ENCODE measurements at regions not wholly inside any gene's neighbourhood (a gene's known extent, or its start where the extent isn't known, plus 50 kb on each side); places are given as distances from the start of the nearest gene placed in this dataset.

- H3K27me3 Mint-ChIP-seq (ENCODE audit: low read depth): no peaks in the 10 kb centered on the region
- no peak for TF ChIP-seq CTCF (conservative IDR thresholded peaks at IDR 0.05)
- no CpG with 5 or more reads among the region's 11 CpGs for WGBS (ENCODE audit: extremely low coverage, insufficient read length, low lambda C conversion rate)
These were observed 336.2 kb downstream of the TXNL1 start for GRCh38 chr18:56302156-56302555.

More at GRCh38 chr18:56302156-56302555, 336.2 kb downstream of the TXNL1 start:
- H2AK5ac ChIP-seq (ENCODE audit: insufficient read length, low read length): no peak overlapping the region
- no peak overlapping the region for H3K23ac ChIP-seq (ENCODE audit: insufficient read length, low read depth, low read length)
- peaks cover 6 to 12% of the 10 kb centered on the region in 2 experiments for H3K4me1 Mint-ChIP-seq
- H3K9ac ChIP-seq (ENCODE audit: extremely low read depth, insufficient read length, low read length): no peak overlapping the region
- H3K4me3 Mint-ChIP-seq: no peak overlapping the region
- no peak overlapping the region for H3K4ac ChIP-seq (ENCODE audit: low read depth, low read length)
- H2BK15ac ChIP-seq (ENCODE audit: low read depth, low read length): no peak overlapping the region
- H3K27ac ChIP-seq (ENCODE audit: insufficient read length, low read depth, low read length): no peak overlapping the region
- no peaks in the 10 kb centered on the region for H3K36me3 Mint-ChIP-seq (ENCODE audit: insufficient read depth in 1 of 3, low read depth in 3 of 3)
- H2BK120ac ChIP-seq (ENCODE audit: low read depth, low read length, poor library complexity, severe bottlenecking): no peak overlapping the region
- no peak overlapping the region for H3K56ac ChIP-seq (ENCODE audit: insufficient read length, low read depth, low read length)
- no peak overlapping the region for H2AFZ ChIP-seq (ENCODE audit: low read length)
- no peaks in the 10 kb centered on the region for H3K23me2 ChIP-seq (ENCODE audit: insufficient read length, low read depth, low read length, poor library complexity, severe bottlenecking)
- no peaks in the 10 kb centered on the region for H3K79me1 ChIP-seq (ENCODE audit: insufficient read depth, low read depth, low read length, poor library complexity, severe bottlenecking)
- H3K79me2 ChIP-seq (ENCODE audit: insufficient read depth, low read length): no peaks in the 10 kb centered on the region
- H3K14ac ChIP-seq (ENCODE audit: insufficient read depth, low read length): no peak overlapping the region
- no peak overlapping the region for H4K91ac ChIP-seq (ENCODE audit: insufficient read length, low read depth, low read length)
- H4K5ac ChIP-seq (ENCODE audit: insufficient read length, low read depth, low read length): no peak overlapping the region
- DNase-seq: no peak
- H3K27me3 ChIP-seq (ENCODE audit: insufficient read depth, low read length): no peaks in the 10 kb centered on the region
- no peak overlapping the region for H3K18ac ChIP-seq (ENCODE audit: insufficient read length, low read depth, low read length)
- no peak overlapping the region for H4K8ac ChIP-seq (replicated peaks; ENCODE audit: insufficient read length, low read depth, low read length)
- H3K4me1 ChIP-seq (ENCODE audit: insufficient read depth, low read length): peaks cover 4% of the 10 kb centered on the region; the same call in 1 of the 2 replicates
- H4K20me1 ChIP-seq (ENCODE audit: control insufficient read depth, insufficient read depth, insufficient read length): no peaks in the 10 kb centered on the region
- no peak overlapping the region for H2BK20ac ChIP-seq (ENCODE audit: low read depth, low read length, poor library complexity, severe bottlenecking)
- H3K4me2 ChIP-seq (ENCODE audit: insufficient read depth, insufficient read length, low read length): no peak overlapping the region
- H3K9me3 ChIP-seq (ENCODE audit: control insufficient read depth, low read depth, low read length): no peaks in the 10 kb centered on the region
- H3K9me3 Mint-ChIP-seq: no peaks in the 10 kb centered on the region
- no peak overlapping the region for H2BK12ac ChIP-seq (ENCODE audit: insufficient read length, low read depth, low read length)
- no peak overlapping the region for H3K27ac Mint-ChIP-seq
- no peak overlapping the region for H2BK5ac ChIP-seq (ENCODE audit: insufficient read length, low read length)
- H3T11ph ChIP-seq (ENCODE audit: low read length): no peak overlapping the region
